HepG2 (cell line): ENCODE measurements at regions not wholly inside any gene's neighbourhood (a gene's known extent, or its start where the extent isn't known, plus 50 kb on each side); places are given as distances from the start of the nearest gene placed in this dataset.

ENCODE experiments used
- ATAC-seq: fragments of 200-7000 bp; cut with Tn5 transposase; 3 replicates; pipeline ENCODE4 v1.9.1; 2020; ENCODE audit warnings: mild to moderate bottlenecking, moderate library complexity
- BruUV-seq: library from RNA; stranded (reverse); fragments of 400-500 nt; replicated peaks from 2 replicates; lab custom pipeline; 2021; lab: Mats Ljungman, UMichigan
- CTCF ChIA-PET: fragments of 300-600 bp; formaldehyde crosslinking; extraction: SDS; loops from one replicate; lab custom pipeline; 2021; ENCODE audit warnings: low total read pairs, inconsistent platforms, low intra/inter-chr PET ratio; lab: Yijun Ruan, JAX
- POLR2A ChIA-PET: fragments of 350-600 bp; sonication (Branson Sonifier 250); formaldehyde crosslinking; loops from one replicate; lab custom pipeline; 2020; ENCODE audit warnings: antibody characterized with exemption, inconsistent platforms; lab: Yijun Ruan, JAX
- DNase-seq: peaks from one replicate; pipeline ENCODE4 v3.0.0-alpha.2; 2015; ENCODE audit warnings: low spot score
- FAIRE-seq: peaks from 3 replicates; lab custom pipeline; 2011; peaks lifted over from hg19 to GRCh38; lab: Jason Lieb, UNC
- H2AFZ ChIP-seq: one replicate; pipeline ENCODE4 v1.6.1; 2011; ENCODE audit warnings: low read length, inconsistent platforms
- H3K27ac ChIP-seq: fragments of 300-600 bp; 3 replicates; pipeline ENCODE4 v1.8.0; 2011; ENCODE audit warnings: mixed run types, mild to moderate bottlenecking, mixed read lengths, low read length, inconsistent platforms; ENCODE audit not compliant: insufficient read depth; ENCODE audit errors: extremely low read length
- H3K27me3 ChIP-seq, 2 experiments: fragments of 200-600 bp in 1 of 2; 2 replicates in 1 of 2; 3 replicates in 1 of 2; pipeline versions ENCODE4 v1.6.0 to v1.8.0; 2011; ENCODE audit warnings: low read length in 2 of 2, mild to moderate bottlenecking in 2 of 2, moderate library complexity in 2 of 2, inconsistent platforms in 1 of 2; ENCODE audit not compliant: insufficient read depth in 2 of 2, control insufficient read depth in 1 of 2
- H3K36me3 ChIP-seq, 2 experiments: fragments of 200-600 bp in 1 of 2; replicated peaks in 1 of 2; 2 replicates in 1 of 2; 3 replicates in 1 of 2; pipeline versions ENCODE4 v1.5.1 to v1.8.0; 2011; ENCODE audit warnings: low read length in 2 of 2, inconsistent platforms in 1 of 2; ENCODE audit not compliant: insufficient read depth in 2 of 2, control insufficient read depth in 1 of 2
- H3K4me1 ChIP-seq: 2 replicates; pipeline ENCODE4 v1.5.1; 2012; ENCODE audit warnings: low read length, inconsistent platforms; ENCODE audit not compliant: insufficient read depth
- H3K4me2 ChIP-seq: 2 replicates; pipeline ENCODE4 v1.6.0; 2011; ENCODE audit warnings: low read depth, low read length, inconsistent platforms
- H3K4me3 ChIP-seq, 3 experiments: fragments of 200-600 bp in 1 of 3; sonication (generic), shearing (Covaris generic) in 1 of 3; replicated peaks in 1 of 3; 2 replicates each; pipeline ENCODE4 v1.5.1; 2011 to 2016; ENCODE audit warnings: low read length in 3 of 3, inconsistent platforms in 2 of 3, low read depth in 2 of 3, mild to moderate bottlenecking in 2 of 3, control low read depth in 1 of 3, mixed read lengths in 1 of 3; ENCODE audit not compliant: insufficient read depth in 1 of 3
- H3K79me2 ChIP-seq: one replicate; pipeline ENCODE4 v1.6.1; 2011; ENCODE audit warnings: low read length, inconsistent platforms; ENCODE audit not compliant: insufficient read depth
- H3K9ac ChIP-seq: 2 replicates; pipeline ENCODE4 v1.6.0; 2011; ENCODE audit warnings: mild to moderate bottlenecking, low read depth, low read length, inconsistent platforms; ENCODE audit not compliant: insufficient read depth
- H3K9me3 ChIP-seq: 2 replicates; pipeline ENCODE4 v1.5.1; 2012; ENCODE audit warnings: mild to moderate bottlenecking, low read length
- H4K20me1 ChIP-seq: 2 replicates; pipeline ENCODE4 v1.6.0; 2011; ENCODE audit warnings: inconsistent platforms, mild to moderate bottlenecking, low read length, moderate library complexity; ENCODE audit not compliant: insufficient read depth
- ARID2 ChIP-seq: sonication (generic); formaldehyde crosslinking; IDR thresholded peaks from 2 replicates; pipeline ENCODE4 v1.8.1; 2022; ENCODE audit warnings: mild to moderate bottlenecking, missing genetic modification reagents, borderline replicate concordance
- ASH2L ChIP-seq: fragments of 300-600, 200-600 bp; sonication (generic); IDR thresholded peaks from 2 replicates; pipeline ENCODE4 v1.7.0; 2017; ENCODE audit warnings: low read depth, mild to moderate bottlenecking, moderate library complexity, mixed read lengths, low read length; ENCODE audit not compliant: insufficient read length
- ATF6 ChIP-seq: sonication (generic); formaldehyde crosslinking; conservative IDR thresholded peaks from 2 replicates; pipeline ENCODE4 v1.4.0; 2020; ENCODE audit warnings: missing genetic modification reagents
- CREM ChIP-seq, 2 experiments: sonication (generic) in 1 of 2; formaldehyde crosslinking in 1 of 2; IDR thresholded peaks; 2 replicates each; pipeline versions ENCODE4 v1.4.0 to v1.6.1; 2016 to 2020; ENCODE audit warnings: antibody characterized with exemption in 1 of 2, mild to moderate bottlenecking in 1 of 2, missing genetic modification reagents in 1 of 2
- GABPA ChIP-seq, 2 experiments: IDR thresholded peaks; 2 replicates each; pipeline ENCODE4 v1.6.1; 2011 to 2016; ENCODE audit warnings: low read depth in 2 of 2, low read length in 1 of 2, missing biosample characterization in 1 of 2, missing genetic modification characterization in 1 of 2
- HOXD1 ChIP-seq: sonication (generic); formaldehyde crosslinking; IDR thresholded peaks from 2 replicates; pipeline ENCODE4 v1.5.0; 2020; ENCODE audit warnings: missing genetic modification reagents
- NFKBIZ ChIP-seq: IDR thresholded peaks from 2 replicates; pipeline ENCODE4 v1.6.1; 2018; ENCODE audit warnings: missing genetic modification reagents, missing compliant biosample characterization
- POLR2AphosphoS5 ChIP-seq: IDR thresholded peaks from 2 replicates; pipeline ENCODE4 v1.6.1; 2012; ENCODE audit warnings: low read depth, low read length
- TFDP2 ChIP-seq: sonication (generic); formaldehyde crosslinking; IDR thresholded peaks from 2 replicates; pipeline ENCODE4 v1.4.0; 2020; ENCODE audit warnings: missing genetic modification reagents
- ZFP36 ChIP-seq: fragments of 150-350 bp; IDR thresholded peaks from 2 replicates; pipeline ENCODE4 v1.6.1; 2018; ENCODE audit warnings: borderline replicate concordance, low read length, low read depth; ENCODE audit not compliant: partially characterized antibody
- ZFYVE20 ChIP-seq: sonication (generic); formaldehyde crosslinking; IDR thresholded peaks from 2 replicates; pipeline ENCODE4 v1.8.0; 2023; ENCODE audit warnings: low read depth, mild to moderate bottlenecking, moderate library complexity, missing genetic modification reagents, borderline replicate concordance
- ZNF17 ChIP-seq: sonication (generic); formaldehyde crosslinking; IDR thresholded peaks from 2 replicates; pipeline ENCODE4 v1.5.0; 2020; ENCODE audit warnings: mild to moderate bottlenecking, missing genetic modification reagents
- ZNF296 ChIP-seq: sonication (generic); formaldehyde crosslinking; conservative IDR thresholded peaks from 2 replicates; pipeline ENCODE4 v1.5.0; 2020; ENCODE audit warnings: mild to moderate bottlenecking, missing genetic modification reagents
- ZNF549 ChIP-seq: sonication (generic); formaldehyde crosslinking; IDR thresholded peaks from 2 replicates; pipeline ENCODE4 v1.5.0; 2020; ENCODE audit warnings: missing genetic modification reagents
- WGBS: methylation state at CpG from one replicate; pipeline ENCODE4 v1.1.6; 2017; ENCODE audit warnings: low lambda C conversion rate; 5-methylcytosine and 5-hydroxymethylcytosine counted together
- in situ Hi-C: cut with HindIII; loops from 2 replicates; pipeline ENCODE4 v1.10.0; 2017; ENCODE audit warnings: low pct_unique_long_range_greater_than_20kb; ENCODE audit not compliant: extremely low pct_ligation_motif_present
- intact Hi-C: fragments of 100-400 bp; cut with micrococcal nuclease; formaldehyde crosslinking; loops from one replicate; pipeline ENCODE4 v1.10.0; 2022; ENCODE audit not compliant: unreplicated experiment

- peaks cover 1 to 11% of the 10 kb centered on the region in 2 experiments; a peak in 3 of 5 replicates for H3K27me3 ChIP-seq
- no peak overlapping the region for H2AFZ ChIP-seq
- DNase-seq, result no peak
- H3K79me2 ChIP-seq, result no peaks in the 10 kb centered on the region
- no peak overlapping the region for H3K4me2 ChIP-seq
- TF ChIP-seq HOXD1 (CRISPR knock-in tag) (no peak), ZFYVE20 (CRISPR knock-in tag) (no peak), ASH2L (no peak), ZNF17 (no peak), ZFP36 (no peak)
- H4K20me1 ChIP-seq, result no peaks in the 10 kb centered on the region
- no peak for FAIRE-seq
- no peak for ATAC-seq
- H3K4me1 ChIP-seq, result no peaks in the 10 kb centered on the region
- H3K36me3 ChIP-seq, result no peaks in the 10 kb centered on the region
- in situ Hi-C loops (no loop called here), intact Hi-C loops (no loop called here)
- no TSS peak for BruUV-seq
- WGBS, result 51% methylated on average over 5 of the region's 5 CpGs
- POLR2A ChIA-PET, result no interaction called here
- no peaks in the 10 kb centered on the region for H3K9me3 ChIP-seq
- no peak overlapping the region for H3K27ac ChIP-seq
- CTCF ChIA-PET, result no interaction called here
- no peak overlapping the region for H3K9ac ChIP-seq
- H3K4me3 ChIP-seq, result no peak overlapping the region
Observed at GRCh38 chr1:229752679-229753078, 126.6 kb downstream of the URB2 start.

- BruUV-seq, result no TSS peak
- ChIA-PET CTCF (no interaction called here), POLR2A (no interaction called here)
- no peaks in the 10 kb centered on the region for H3K4me1 ChIP-seq
- H3K27me3 ChIP-seq, result peaks cover 2 to 18% of the 10 kb centered on the region in 2 experiments; a peak in 3 of 5 replicates
- no peak overlapping the region for H3K4me2 ChIP-seq
- no peak overlapping the region for H2AFZ ChIP-seq
- TF ChIP-seq ATF6 (CRISPR knock-in tag), result no peak
- no peak for TF ChIP-seq ARID2
- no peak for TF ChIP-seq ZNF296 (CRISPR knock-in tag)
- no peak for TF ChIP-seq NFKBIZ (CRISPR knock-in tag)
- TF ChIP-seq GABPA (IDR thresholded peaks at IDR 0.05; ENCODE audit: low read depth, low read length), result no peak
- TF ChIP-seq GABPA (CRISPR knock-in tag; IDR thresholded peaks at IDR 0.05; ENCODE audit: low read depth), result no peak
- no peak for TF ChIP-seq CREM (IDR thresholded peaks at IDR 0.05)
- TF ChIP-seq CREM (CRISPR knock-in tag; IDR thresholded peaks at IDR 0.05), result no peak
- TF ChIP-seq POLR2AphosphoS5, result no peak
- TF ChIP-seq TFDP2 (CRISPR knock-in tag), result no peak
- no peak for TF ChIP-seq ZNF549 (CRISPR knock-in tag)
- H4K20me1 ChIP-seq, result no peaks in the 10 kb centered on the region
- DNase-seq (no peak), FAIRE-seq (no peak), ATAC-seq (no peak)
- no peaks in the 10 kb centered on the region for H3K36me3 ChIP-seq
- in situ Hi-C loops, result no loop called here
- intact Hi-C loops, result no loop called here
- no peak overlapping the region for H3K27ac ChIP-seq
- H3K4me3 ChIP-seq, result no peak overlapping the region
- WGBS, result 10% methylated on average over 3 of the region's 7 CpGs
- no peak overlapping the region for H3K9ac ChIP-seq
- H3K79me2 ChIP-seq, result no peaks in the 10 kb centered on the region
- no peaks in the 10 kb centered on the region for H3K9me3 ChIP-seq
Observed at GRCh38 chr1:229753764-229754551, 127.9 kb downstream of the URB2 start.
